Astrocyte of the cerebellum (primary cell): ENCODE measurements at regions not wholly inside any gene's neighbourhood (a gene's known extent, or its start where the extent isn't known, plus 50 kb on each side); places are given as distances from the start of the nearest gene placed in this dataset.

Experiments used
- DNase-seq: peaks from one replicate; pipeline ENCODE4 v3.0.0-alpha.2; 2011; ENCODE audit warnings: low read depth
- H3K4me3 ChIP-seq: 2 replicates; pipeline ENCODE4 v1.5.1; 2011; ENCODE audit warnings: mild to moderate bottlenecking, low read depth, low read length, moderate library complexity
- CTCF ChIP-seq: IDR thresholded peaks from 2 replicates; pipeline ENCODE4 v1.5.1; 2012; ENCODE audit warnings: low read length, low read depth, moderate library complexity, mild to moderate bottlenecking; ENCODE audit errors: missing control alignments
- in situ Hi-C: cut with HindIII; loops from 2 replicates; pipeline ENCODE4 v1.10.0; 2017; ENCODE audit warnings: low sequenced_read_pairs

GRCh38 chr11:79940165-79940564 is 499.3 kb upstream of the TENM4 start:
- TF ChIP-seq CTCF, result no peak
- H3K4me3 ChIP-seq, result no peak overlapping the region
- in situ Hi-C loops, result no loop called here
- no peak for DNase-seq

- TF ChIP-seq CTCF, result no peak
- DNase-seq, result no peak
- in situ Hi-C loops, result no loop called here
- H3K4me3 ChIP-seq, result no peak overlapping the region
Measured at GRCh38 chr11:79939111-79939510, 498.3 kb upstream of the TENM4 start.

- TF ChIP-seq CTCF, result no peak
- no peak overlapping the region for H3K4me3 ChIP-seq
- no peak for DNase-seq
- in situ Hi-C loops, result no loop called here
Measured at GRCh38 chr11:79937676-79938334, 497.0 kb upstream of the TENM4 start.

- no peak for TF ChIP-seq CTCF
- DNase-seq, result no peak
- in situ Hi-C loops, result no loop called here
- H3K4me3 ChIP-seq, result no peak overlapping the region
Measured at GRCh38 chr11:79932612-79933011, 491.8 kb upstream of the TENM4 start.

DNA sequence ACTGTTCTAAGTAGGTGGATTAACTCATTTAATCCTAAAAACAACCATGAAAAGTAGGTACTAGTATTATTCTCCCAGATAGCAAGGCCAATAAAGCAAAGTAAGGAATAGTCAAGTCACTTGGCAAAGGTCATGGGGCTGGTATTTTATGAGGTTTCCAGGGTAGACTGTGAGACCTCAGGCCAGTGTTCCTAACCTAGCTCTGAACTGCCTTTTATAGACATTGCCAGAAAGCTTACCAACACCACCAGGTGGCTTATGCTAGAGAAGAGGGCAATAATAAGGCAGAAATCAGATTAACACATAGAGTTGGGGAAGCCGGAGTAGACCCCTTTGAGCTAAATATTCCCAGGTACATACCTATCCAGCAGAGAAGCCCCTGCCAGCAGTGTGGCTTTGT is 490.9 kb upstream of the TENM4 start:
- in situ Hi-C loops, result no loop called here
- TF ChIP-seq CTCF, result no peak
- no peak for DNase-seq
- no peak overlapping the region for H3K4me3 ChIP-seq

GRCh38 chr11:79926707-79927106 is 485.9 kb upstream of the TENM4 start:
- no peak for TF ChIP-seq CTCF
- no peak overlapping the region for H3K4me3 ChIP-seq
- in situ Hi-C loops, result no loop called here
- DNase-seq, result no peak
